ENCODE measurements at regions not wholly inside any gene's neighbourhood (a gene's known extent, or its start where the extent isn't known, plus 50 kb on each side); places are given as distances from the start of the nearest gene placed in this dataset.

GRCh38 chr6:144659202-144660182, 374.4 kb downstream of the UTRN start:
- TF ChIP-seq, protein P1, sequence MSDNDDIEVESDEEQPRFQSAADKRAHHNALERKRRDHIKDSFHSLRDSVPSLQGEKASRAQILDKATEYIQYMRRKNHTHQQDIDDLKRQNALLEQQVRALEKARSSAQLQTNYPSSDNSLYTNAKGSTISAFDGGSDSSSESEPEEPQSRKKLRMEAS (IDR thresholded peaks at IDR 0.05) = no peak
- TF ChIP-seq YY1 (IDR thresholded peaks at IDR 0.05; ENCODE audit: low read depth) (no peak), EGR1 (IDR thresholded peaks at IDR 0.05) (no peak), REST (IDR thresholded peaks at IDR 0.05; ENCODE audit: low read depth) (no peak), CREB1 (IDR thresholded peaks at IDR 0.05; ENCODE audit: low read depth) (no peak), RAD21 (IDR thresholded peaks at IDR 0.05; ENCODE audit: low read depth) (no peak), TAF1 (IDR thresholded peaks at IDR 0.05; ENCODE audit: low read depth) (no peak), EP300 (IDR thresholded peaks at IDR 0.05; ENCODE audit: borderline replicate concordance) (no peak), TEAD4 (IDR thresholded peaks at IDR 0.05) (no peak), CEBPB (IDR thresholded peaks at IDR 0.05) (no peak), TCF12 (IDR thresholded peaks at IDR 0.05; ENCODE audit: low read depth) (no peak), FOXM1 (IDR thresholded peaks at IDR 0.05; ENCODE audit: borderline replicate concordance, low read depth) (no peak), NFIC (IDR thresholded peaks at IDR 0.05) (no peak)
- TF ChIP-seq, protein P2, sequence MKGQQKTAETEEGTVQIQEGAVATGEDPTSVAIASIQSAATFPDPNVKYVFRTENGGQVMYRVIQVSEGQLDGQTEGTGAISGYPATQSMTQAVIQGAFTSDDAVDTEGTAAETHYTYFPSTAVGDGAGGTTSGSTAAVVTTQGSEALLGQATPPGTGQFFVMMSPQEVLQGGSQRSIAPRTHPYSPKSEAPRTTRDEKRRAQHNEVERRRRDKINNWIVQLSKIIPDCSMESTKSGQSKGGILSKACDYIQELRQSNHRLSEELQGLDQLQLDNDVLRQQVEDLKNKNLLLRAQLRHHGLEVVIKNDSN (IDR thresholded peaks at IDR 0.05) = no peak
